ENCODE measurements at regions not wholly inside any gene's neighbourhood (a gene's known extent, or its start where the extent isn't known, plus 50 kb on each side); places are given as distances from the start of the nearest gene placed in this dataset.

DNA sequence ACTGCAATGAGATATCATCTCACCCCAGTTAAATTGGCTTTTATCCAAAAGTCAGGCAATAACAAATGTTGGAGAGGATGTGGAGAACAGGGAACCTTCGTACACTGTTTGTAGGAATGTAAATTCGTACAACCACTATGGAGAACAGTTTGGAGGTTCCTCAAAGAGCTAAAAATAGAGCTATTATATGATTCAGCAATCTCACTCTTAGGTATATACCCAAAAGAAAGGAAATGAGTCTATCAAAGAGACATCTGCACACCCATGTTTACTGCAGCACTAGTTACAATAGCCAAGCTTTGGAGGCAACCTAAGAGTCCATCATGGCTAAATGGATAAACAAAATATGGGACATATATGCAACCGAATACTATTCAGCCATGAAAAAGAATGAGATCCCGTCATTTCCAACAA is 68.0 kb upstream of the HES1 start:
- no peak for DNase-seq (ENCODE audit: low spot score)

DNA sequence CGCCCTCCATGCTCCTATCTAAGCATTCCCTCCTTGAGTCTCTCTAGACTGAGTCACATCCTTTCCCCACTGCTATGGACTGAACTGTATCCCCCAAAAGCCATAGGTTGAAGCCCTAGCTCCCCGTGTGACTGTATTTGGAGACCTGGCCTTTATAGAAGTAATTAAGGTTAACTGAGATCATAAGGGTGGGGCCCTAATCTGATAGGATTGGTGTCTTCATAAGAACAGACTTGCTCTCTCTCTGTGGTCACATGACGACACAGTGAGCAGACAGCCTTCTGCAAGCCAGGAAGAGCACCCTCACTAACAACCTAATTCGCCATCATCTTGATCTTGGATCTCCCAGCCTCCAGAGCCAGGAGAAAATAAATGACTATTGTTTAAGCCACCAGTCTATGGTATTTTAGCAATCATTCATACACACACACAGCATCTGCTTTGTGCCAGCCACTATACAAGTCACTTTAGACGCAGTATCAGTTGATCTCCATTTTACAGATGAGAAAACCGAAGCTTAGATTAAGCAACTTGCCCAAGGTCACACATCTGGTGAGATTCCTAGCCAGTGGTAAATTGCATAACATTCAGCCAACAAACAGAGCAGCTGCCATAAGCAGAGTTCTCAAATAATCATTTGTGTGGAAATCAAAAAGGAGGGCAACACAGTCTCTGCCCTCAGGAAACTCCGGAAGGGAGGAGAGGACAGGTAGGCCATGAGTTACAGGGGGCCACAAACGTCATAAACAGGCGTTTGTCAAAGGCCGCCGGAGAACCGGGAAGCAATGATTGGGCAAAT is 66.3 kb upstream of the HES1 start:
- no peak for DNase-seq (ENCODE audit: low spot score)

DNA sequence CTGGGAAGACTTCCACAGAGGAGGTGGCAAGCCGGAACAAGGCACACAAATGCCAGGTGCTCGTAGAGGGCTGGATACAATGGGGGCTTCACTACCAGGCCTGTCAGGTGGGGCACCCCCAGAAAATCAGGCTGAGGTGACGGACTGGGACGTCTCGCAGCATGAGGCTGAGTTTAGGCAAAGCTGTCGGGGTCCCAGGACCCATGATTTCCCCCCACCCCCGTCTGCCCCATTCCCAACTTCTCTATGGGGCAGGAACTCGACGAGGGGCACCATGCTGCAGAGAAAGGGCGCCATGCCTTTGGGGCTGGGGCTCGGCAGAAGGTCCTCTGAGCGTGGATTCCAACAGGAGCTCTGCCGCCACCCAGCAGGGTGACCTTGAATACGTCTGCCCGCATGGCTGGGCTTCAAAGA is 65.7 kb upstream of the HES1 start:
- no peak for DNase-seq (ENCODE audit: low spot score)

DNA sequence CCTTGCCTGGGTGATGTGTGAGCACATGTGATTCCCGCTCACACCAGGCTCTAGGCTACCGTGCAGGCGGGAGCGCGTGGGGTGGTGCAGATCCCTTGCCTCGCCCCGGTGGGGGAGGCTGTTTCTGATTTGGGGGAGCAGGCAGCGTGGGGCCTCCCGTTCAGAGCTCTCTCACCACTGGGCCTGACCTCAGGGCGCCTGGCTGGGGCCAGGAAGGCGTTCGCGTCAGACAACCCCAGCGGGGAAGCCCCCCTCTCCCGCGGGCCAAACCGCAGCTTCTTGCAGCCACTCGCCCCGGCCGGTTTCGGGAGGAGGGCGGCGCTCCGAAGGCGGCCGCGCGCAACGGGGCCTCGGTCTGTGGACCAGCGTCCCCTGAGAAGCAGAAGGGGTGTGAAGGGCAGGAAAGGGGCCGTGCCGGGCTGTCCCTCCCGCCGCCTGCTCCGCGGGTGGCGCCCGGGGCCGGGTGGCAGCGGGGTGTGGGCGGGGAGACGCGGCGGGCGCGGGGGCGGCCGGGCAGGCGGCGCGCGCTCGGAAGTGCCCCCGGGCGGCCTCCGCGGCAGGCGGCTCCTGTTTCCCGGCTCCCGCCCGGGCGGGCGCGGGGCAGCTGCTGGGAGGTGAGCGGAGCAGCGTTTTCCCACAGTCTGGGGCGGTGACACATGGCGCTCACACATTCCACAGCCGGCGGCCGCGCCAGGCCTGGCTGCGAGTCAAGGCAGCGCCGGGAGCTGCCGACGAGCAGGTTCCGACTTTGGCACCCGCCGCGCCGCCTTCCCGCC is 65.1 kb upstream of the HES1 start:
- DNase-seq (ENCODE audit: low spot score) = peak; percentile 94

DNA sequence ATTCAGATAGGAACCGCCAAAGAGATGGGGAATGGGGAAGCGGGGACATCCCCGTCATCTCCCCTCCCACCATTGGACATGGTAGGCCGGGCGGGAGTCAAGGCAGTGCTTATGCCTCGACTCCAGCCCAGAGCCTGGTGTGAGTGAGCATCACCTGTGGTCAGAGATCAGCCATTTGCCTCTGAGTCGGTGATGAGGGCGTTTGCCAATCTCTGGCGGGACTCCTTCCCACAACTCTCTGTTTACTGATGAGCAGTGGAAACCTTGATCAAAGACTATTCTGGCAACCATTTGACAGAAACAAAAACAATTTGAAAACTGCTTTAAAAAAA is 63.9 kb upstream of the HES1 start:
- DNase-seq (ENCODE audit: low spot score) = no peak

DNA sequence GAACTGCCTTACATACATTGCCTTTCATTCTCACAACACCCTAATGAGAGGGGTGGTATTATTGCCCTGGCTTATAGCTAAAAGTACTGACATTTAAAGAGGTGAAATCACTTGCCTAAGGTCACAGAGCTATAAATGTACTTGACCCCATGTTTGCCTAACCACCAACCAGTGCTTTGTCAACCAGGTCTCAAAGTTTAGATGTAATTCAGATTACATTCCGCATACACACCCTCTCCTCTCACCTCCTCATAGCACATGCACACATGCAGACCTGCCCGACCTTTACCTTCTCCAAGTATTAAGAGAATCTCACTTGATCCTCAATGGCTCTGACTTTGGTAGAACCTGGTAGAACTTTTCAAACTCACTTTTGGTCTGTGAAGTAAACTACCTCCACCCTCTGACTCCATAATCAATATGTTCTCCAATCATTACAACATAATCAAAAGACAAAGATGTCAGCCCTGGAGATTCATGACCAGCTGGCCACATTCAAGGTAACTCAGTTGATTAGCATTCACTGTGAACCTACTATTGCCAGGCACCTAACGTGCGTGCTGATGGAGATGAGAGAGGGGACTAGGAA is 63.2 kb upstream of the HES1 start:
- no peak for DNase-seq (ENCODE audit: low spot score)

DNA sequence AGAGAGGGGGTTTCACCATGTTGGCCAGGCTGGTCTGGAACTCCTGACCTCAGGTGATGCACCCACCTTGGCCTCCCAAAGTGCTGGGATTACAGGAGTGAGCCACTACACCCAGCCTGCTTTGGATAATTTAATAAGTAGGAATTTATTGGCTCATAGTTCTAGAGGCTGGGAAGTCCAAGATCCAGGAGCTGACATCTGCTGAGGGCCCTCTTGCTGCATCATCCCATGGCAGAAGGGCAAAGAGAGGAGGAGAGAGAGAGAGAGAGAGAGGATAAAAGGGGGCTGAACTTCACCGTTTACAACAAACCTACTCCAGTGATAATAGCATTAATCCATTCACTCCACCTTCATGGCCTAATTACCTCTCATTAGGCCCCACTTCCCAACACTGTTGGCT is 62.0 kb upstream of the HES1 start:
- no peak for DNase-seq (ENCODE audit: low spot score)

DNA sequence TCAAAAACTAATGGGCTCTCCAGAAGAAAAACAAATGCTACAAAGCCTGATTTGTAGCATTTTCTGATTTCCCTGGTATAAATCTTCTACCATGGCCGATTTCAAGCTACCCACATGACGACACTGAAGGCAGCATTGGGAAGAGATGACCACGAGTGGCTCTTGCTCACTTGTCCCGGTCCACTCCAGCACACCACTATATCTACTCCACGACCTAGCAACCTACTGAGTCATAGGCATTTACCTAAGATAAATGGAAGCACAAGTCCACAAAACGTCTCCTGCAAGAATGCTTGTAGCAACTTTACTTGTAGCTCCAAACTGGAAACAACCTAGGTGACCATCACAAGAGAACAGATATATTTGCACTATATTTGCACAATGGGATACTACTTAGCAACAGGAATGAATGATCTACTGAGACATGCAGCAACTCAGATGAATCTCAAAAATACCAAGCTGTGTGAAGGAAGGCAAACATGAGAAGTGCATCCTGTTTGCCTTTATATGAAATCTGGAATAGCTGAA is 60.8 kb upstream of the HES1 start:
- DNase-seq (ENCODE audit: low spot score) = no peak

DNA sequence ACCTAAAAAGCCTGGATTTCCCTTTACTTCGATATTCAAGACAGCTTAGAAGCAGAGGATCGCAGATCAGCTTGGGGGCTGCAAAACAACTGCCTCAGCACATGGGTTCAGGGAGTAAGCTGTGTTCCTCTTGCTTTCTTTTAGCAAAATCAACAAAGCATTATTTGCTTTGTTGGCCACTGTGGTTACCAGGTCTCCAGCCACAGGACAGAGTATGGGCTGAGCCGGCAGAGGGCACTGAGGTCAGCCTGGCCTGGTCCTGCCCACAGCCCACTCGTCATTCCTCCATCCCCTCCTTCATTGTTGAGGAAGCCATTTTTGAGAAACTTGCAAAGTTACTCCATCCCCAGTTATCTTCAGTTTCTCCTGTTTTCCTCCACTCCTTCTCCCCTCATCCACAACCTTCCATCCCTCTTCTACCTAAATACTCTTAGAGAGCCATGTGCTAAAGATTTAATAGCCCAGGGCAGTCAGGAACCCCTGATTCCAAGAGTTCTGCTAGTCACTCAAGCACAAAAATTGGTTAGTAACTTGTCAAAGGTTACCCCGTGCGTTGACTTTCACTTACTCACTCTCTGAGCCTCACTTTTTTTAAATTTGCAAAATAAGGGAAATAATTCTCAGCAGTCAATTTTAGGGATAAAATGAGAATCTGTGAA is 60.0 kb upstream of the HES1 start:
- no peak for DNase-seq (ENCODE audit: low spot score)

DNA sequence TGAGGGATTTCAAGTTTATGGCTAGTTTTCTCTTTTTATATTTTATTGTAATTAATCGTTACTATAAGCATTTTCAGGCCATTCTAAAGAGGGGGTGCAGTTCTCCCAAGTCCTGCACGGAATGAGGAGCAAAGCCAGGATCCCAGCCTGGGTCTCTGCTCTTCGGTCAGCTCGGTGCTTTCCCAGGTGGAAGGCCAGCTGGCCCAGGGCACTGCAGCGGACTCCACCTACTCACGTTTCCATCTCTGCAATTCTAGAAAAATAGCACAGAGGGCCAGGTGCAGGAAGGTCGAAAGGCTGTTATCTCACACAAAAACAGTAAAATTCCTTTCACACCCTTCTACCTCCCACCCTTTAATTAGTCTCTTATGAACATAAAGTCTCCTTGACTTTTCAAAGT is 59.5 kb upstream of the HES1 start:
- DNase-seq (ENCODE audit: low spot score) = no peak

DNA sequence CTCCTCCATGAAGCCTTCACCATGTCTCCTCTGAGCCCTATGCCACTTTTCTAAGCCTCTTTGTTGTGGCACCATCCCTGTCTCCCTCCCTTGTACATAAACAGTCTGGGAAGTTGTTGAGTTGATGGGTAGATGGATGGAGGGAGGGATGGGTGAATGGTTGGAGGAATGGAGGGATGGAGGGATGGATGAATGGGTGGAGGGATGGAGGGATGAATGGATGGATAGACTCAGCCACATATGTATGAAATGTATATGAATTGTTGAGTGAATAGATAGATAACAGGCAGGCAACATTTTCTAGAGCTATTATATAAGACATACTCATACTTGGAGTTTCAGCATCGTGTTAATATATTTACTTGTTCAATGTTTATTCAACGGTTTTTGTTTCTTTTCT is 58.3 kb upstream of the HES1 start:
- no peak for DNase-seq (ENCODE audit: low spot score)

DNA sequence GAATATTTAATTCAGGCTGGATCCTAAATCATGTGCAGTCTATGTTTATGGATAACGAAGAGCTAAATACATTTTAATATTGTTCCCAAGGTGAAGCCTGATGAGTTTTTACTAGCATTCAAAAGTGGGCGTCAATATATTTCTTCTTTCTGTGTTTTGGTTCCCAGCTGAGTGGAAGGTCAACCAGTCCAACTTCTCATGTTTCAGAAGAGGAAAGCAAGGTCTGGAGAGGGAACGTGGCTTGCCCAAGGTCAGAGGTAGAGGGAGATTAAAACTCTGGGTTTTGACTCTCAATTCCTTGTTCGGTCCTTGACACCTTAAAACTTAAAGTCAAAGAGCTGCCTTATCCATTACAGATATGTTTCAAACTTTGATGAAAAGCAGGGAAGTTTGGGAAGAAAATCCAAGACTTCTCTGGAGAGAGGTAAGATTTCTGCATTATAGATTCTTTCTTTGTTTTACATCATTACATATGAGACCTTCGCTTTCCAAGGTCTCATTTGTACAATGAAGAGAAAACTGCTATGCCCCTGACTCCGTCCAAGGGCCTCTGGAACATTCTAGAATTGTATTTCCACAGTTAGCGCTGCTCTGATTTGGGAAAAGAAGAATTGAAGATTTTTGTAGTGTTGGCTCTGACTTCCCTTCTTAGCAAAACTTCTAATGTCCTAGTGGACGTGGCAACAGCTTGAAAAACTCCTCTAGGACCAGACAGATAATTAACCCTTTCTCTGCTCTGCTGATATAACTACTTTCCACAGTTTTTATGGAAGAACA is 57.7 kb upstream of the HES1 start:
- DNase-seq (ENCODE audit: low spot score) = no peak

DNA sequence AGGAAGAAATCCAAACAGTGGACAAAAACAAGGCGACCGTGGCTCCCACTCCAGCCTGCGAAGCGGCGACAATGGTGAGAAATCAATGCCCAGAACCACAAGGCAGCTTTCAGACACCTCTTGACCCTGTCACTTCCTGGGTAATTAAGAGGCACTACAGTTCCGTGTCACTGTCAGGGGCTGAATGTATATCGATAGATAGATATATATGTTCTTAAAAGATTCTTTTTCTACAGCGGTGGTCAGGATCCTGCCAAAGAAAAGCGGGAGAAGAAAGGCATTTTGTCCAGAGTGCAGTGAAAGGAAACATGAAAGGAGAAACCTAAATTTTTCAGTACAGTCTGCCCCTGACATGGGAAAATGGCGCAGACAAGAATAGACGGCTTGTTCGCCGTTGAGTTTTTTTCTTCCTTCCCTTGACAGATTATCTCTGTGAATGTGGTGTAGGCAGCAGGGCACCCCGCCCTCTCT is 56.2 kb upstream of the HES1 start:
- no peak for DNase-seq (ENCODE audit: low spot score)

DNA sequence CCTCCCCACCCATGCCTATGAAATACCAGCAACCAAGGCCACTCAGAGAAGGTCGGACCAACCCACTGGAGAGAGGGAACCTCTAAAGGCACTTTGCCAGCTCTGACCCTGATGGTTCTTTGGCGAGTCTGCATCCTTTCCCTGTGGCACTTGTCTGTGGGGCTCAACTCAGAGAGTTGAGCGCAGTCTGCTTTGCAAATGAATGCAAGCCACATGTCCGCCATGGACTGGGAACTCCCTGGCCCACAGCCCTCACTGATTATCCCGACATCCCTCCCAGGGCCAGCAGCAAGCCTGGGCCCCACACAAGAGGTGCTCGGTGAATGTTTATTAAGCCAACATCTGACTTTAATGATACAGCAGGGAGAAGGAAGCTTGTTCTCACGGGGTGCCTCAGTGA is 55.5 kb upstream of the HES1 start:
- DNase-seq (ENCODE audit: low spot score) = no peak

DNA sequence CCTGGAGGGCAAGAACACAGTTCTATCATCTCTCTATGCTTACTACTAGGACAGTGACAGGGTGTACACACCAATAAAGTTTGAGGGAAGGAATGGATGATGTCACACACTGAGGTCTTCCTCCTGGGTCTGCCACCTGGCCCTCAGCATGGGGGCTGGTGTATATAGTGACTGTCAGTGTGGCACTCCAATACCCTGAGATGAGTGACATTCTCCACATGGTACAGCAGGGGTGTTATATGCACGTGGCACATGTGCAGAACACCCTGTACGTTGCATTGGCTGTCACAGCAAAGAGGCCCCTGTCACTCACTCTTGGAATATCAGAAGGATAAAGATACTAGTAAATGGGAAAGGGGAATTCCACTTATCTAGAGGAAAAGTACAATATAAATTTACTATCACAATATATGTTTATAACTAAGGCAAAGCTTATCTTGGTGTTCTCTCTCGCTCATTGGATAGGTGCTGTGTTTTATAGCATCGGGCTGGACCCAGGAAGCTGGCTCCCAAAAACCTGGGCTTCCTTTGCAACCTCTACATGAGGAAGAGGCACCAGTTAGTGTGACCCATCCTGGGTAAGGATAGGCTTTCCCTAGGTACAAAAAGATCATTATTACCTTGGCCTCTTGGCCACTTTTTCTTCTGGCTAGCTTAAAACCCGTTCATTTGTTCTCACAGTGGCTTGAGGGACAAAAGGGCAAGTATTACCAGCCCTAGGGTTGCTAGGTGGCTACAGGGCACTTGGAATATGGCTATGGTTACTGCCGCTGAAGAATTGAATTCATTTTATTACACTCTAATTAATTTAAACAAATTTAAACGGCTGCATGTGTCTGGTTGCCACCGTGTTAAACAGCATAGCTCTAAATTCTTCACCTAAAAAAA is 54.8 kb upstream of the HES1 start:
- DNase-seq (ENCODE audit: low spot score) = no peak

DNA sequence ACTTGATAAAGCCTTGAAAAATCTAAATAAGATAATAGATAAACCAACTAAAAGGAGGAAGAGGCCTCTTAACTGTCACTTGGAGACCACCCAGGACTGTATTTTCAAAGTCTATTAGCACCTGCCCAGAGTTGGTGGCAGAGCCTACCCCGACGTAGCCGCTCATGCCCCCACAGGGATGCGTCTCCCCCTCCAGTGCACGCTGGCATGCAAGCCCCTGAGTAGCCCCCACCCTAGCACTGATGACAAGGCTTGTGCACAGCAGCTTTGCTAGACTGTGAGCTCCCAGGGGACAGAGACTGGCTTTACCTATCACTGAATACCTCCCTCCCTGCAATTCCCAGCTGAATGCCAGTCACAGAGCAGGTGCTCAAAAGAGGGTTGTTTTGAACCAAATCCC is 54.1 kb upstream of the HES1 start:
- DNase-seq (ENCODE audit: low spot score) = no peak

DNA sequence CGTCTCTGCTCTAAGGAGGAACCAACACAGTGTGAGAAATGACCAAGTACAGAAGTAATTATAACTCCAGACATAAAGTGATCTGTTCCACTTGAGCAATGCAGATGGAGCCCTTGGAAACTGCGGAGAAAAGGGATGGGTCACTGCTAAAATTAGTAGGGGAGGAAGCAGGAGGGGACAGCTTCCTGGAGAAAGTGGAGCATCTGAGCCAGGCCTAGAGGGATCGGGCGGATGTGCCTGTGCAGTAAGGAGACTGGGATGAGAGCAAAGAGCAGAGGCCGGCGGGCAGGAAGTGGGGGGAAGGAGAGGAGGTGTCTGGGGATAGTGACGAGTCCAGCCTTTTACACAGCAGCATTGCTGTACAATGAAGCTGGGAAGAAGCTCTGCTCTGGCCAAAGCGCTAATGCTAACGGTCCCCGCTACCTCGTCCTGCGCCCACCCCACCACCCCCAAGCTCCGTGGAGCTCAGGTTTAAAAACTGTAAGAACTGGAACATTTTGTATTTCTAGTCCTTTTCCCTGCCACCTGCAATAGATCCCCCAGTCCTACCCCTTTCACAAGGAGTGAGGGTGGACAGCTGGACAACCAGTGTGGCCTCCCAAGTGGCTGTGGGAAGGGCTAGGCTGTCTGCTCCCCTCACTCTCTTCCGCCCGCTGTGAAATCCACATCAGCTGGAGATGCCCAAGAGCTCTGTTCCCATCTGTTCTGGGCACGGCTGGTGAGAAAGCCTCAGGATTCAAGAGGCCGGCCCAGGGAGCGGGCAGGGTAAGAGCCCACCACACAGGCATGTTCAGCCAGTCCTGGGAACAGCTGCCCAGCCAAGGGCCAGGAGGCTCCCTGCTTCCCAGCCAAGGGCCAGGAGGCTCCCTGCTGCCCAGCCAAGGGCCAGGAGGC is 53.0 kb upstream of the HES1 start:
- DNase-seq (ENCODE audit: low spot score) = no peak

DNA sequence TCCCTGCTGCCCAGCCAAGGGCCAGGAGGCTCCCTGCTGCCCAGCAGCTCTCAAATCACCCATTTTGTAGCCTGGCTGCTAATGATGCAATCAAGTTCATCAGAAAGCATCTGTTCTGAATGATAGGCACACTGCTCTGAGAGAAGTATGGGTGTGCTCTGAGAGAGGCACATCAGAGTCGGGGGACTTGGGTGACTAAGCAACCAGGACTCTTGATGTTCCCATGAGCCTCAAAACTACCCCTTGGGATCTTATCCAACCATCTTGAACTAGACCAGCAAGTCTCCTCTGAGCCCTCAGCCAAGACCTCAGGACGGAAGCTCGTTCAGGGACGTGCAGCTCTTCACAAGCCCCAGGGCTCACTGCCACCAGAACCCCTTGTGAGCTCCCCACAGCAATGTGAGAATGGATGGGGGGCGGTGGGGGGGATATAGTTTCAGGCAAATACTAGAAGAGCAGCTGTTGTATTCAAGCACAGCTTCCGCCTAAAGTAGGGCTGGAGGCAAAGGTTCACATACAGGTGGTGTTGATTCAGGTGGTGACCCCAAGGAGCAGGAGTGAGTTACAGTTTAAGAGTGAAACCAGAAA is 52.2 kb upstream of the HES1 start:
- no peak for DNase-seq (ENCODE audit: low spot score)

DNA sequence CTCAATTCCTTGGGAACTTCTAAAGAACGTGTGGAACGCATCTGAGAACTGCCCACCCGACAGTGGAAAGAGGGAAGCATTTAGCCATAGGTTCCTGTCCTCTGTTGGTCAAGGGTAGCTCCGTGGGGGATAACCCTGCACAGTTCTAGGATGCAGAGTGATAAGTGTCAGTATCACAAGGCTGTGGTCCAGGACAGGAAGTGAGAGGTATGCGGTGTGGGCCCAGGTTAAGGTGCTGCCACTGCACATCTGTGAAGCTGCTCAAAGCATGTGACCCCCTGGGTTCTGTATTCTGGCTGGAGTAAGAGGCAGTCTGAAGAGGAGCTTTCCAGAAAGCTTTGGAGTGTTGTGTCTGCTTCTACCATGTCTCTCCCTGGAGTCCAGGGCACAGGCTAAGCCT is 51.7 kb upstream of the HES1 start:
- no peak for DNase-seq (ENCODE audit: low spot score)
